K562 (cell line): ENCODE measurements at regions not wholly inside any gene's neighbourhood (a gene's known extent, or its start where the extent isn't known, plus 50 kb on each side); places are given as distances from the start of the nearest gene placed in this dataset.
A peak's percentile ranks its signal among the peaks of the same experiment; 100 is the strongest.

Experiments used
- GTF2F1 ChIP-seq: IDR thresholded peaks from 2 replicates; pipeline ENCODE4 v1.6.1; 2011; ENCODE audit warnings: low read depth, low read length, improper control_type of control experiment
- HSF4 ChIP-seq: fragments of 250-450 bp; sonication (Bioruptor Pico); IDR thresholded peaks from 2 replicates; pipeline ENCODE4 v2.1.2; 2022; ENCODE audit warnings: mild to moderate bottlenecking, moderate library complexity, borderline replicate concordance
- JUND ChIP-seq, 2 experiments: IDR thresholded peaks; 2 replicates in 1 of 2; 3 replicates in 1 of 2; pipeline ENCODE4 v1.6.1; 2011; ENCODE audit warnings: borderline replicate concordance in 2 of 2, low read depth in 2 of 2, low read length in 2 of 2, improper control_type of control experiment in 1 of 2, missing biosample characterization in 1 of 2, missing genetic modification characterization in 1 of 2, missing genetic modification reagents in 1 of 2
- MTA2 ChIP-seq: fragments of 450-650 bp; IDR thresholded peaks from 2 replicates; pipeline ENCODE4 v1.6.1; 2016; ENCODE audit warnings: low read depth
- NFIC ChIP-seq: fragments of 450-650 bp; IDR thresholded peaks from 2 replicates; pipeline ENCODE4 v1.6.1; 2017; ENCODE audit warnings: mild to moderate bottlenecking, inconsistent platforms
- RFX5 ChIP-seq: IDR thresholded peaks from 2 replicates; pipeline ENCODE4 v1.6.1; 2011; ENCODE audit warnings: low read depth, mild to moderate bottlenecking, improper control_type of control experiment, low read length
- SMAD4 ChIP-seq: fragments of 250-450 bp; sonication (Bioruptor Pico); conservative IDR thresholded peaks from 2 replicates; pipeline ENCODE4 v1.8.0; 2021; ENCODE audit warnings: inconsistent platforms, mild to moderate bottlenecking, moderate library complexity
- SREBF1 ChIP-seq: fragments of 150-350 bp; IDR thresholded peaks from 2 replicates; pipeline ENCODE4 v1.6.1; 2014; ENCODE audit warnings: antibody characterized with exemption, low read depth, low read length, borderline replicate concordance
- ZBTB2 ChIP-seq: fragments of 450-650 bp; IDR thresholded peaks from 2 replicates; pipeline ENCODE4 v1.6.1; 2016; ENCODE audit warnings: antibody characterized with exemption
- ZBTB7A ChIP-seq: IDR thresholded peaks from 2 replicates; pipeline ENCODE4 v1.6.1; 2011; ENCODE audit warnings: low read depth, mild to moderate bottlenecking, low read length, moderate library complexity, borderline replicate concordance; ENCODE audit not compliant: control insufficient read depth
- ZSCAN32 ChIP-seq: fragments of 450-650 bp; formaldehyde crosslinking; IDR thresholded peaks from 2 replicates; pipeline ENCODE4 v1.4.0; 2020; ENCODE audit warnings: mild to moderate bottlenecking, moderate library complexity
- ZZZ3 ChIP-seq: fragments of 450-650 bp; IDR thresholded peaks from 2 replicates; pipeline ENCODE4 v1.6.1; 2016; ENCODE audit warnings: antibody characterized with exemption, mild to moderate bottlenecking, moderate library complexity
- TF ChIP-seq, protein P1 (sequence below): fragments of 250-450 bp; sonication (Bioruptor Pico); IDR thresholded peaks from 2 replicates; pipeline ENCODE4 v1.8.0; 2021; ENCODE audit warnings: moderate library complexity, mild to moderate bottlenecking, inconsistent platforms
- TF ChIP-seq, protein P2 (sequence below): IDR thresholded peaks from 2 replicates; pipeline ENCODE4 v1.6.1; 2012; ENCODE audit warnings: low read depth, low read length, improper control_type of control experiment, borderline replicate concordance
- TF ChIP-seq, protein P3 (sequence below): sonication (generic); formaldehyde crosslinking; IDR thresholded peaks from 2 replicates; pipeline ENCODE4 v1.8.0; 2022; ENCODE audit warnings: mild to moderate bottlenecking, low read depth, missing genetic modification reagents
- TF ChIP-seq, protein P4 (sequence below): fragments of 450-650 bp; IDR thresholded peaks from 2 replicates; pipeline ENCODE4 v1.6.1; 2014; ENCODE audit warnings: low read depth, mild to moderate bottlenecking, moderate library complexity, borderline replicate concordance
- TF ChIP-seq, protein P5 (sequence below): fragments of 250-450 bp; sonication (Bioruptor Pico); IDR thresholded peaks from 2 replicates; pipeline ENCODE4 v1.8.0; 2022; ENCODE audit warnings: inconsistent platforms, mild to moderate bottlenecking, moderate library complexity, borderline replicate concordance

GRCh38 chr7:88689821-88690220 is 69.7 kb upstream of the ZNF804B start (continued):
- TF ChIP-seq JUND (IDR thresholded peaks at IDR 0.05; ENCODE audit: borderline replicate concordance, low read depth, low read length) (peak; percentile 60; the same call in 1 of the 2 replicates), JUND (tag; IDR thresholded peaks at IDR 0.05; ENCODE audit: borderline replicate concordance, low read depth, low read length) (no peak), SREBF1 (no peak), RFX5 (no peak), MTA2 (peak; percentile 96), ZBTB7A (no peak), NFIC (peak; percentile 82), HSF4 (CRISPR knock-in tag) (no peak), ZBTB2 (peak; percentile 74; the same call in 1 of the 2 replicates), ZZZ3 (no peak), ZSCAN32 (no peak), SMAD4 (CRISPR knock-in tag) (0 out of 2 replicates have a peak, but pooled peaks have one; percentile 24), GTF2F1 (no peak)
- TF ChIP-seq, protein P1, sequence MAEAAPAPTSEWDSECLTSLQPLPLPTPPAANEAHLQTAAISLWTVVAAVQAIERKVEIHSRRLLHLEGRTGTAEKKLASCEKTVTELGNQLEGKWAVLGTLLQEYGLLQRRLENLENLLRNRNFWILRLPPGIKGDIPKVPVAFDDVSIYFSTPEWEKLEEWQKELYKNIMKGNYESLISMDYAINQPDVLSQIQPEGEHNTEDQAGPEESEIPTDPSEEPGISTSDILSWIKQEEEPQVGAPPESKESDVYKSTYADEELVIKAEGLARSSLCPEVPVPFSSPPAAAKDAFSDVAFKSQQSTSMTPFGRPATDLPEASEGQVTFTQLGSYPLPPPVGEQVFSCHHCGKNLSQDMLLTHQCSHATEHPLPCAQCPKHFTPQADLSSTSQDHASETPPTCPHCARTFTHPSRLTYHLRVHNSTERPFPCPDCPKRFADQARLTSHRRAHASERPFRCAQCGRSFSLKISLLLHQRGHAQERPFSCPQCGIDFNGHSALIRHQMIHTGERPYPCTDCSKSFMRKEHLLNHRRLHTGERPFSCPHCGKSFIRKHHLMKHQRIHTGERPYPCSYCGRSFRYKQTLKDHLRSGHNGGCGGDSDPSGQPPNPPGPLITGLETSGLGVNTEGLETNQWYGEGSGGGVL: no peak
- TF ChIP-seq, protein P2, sequence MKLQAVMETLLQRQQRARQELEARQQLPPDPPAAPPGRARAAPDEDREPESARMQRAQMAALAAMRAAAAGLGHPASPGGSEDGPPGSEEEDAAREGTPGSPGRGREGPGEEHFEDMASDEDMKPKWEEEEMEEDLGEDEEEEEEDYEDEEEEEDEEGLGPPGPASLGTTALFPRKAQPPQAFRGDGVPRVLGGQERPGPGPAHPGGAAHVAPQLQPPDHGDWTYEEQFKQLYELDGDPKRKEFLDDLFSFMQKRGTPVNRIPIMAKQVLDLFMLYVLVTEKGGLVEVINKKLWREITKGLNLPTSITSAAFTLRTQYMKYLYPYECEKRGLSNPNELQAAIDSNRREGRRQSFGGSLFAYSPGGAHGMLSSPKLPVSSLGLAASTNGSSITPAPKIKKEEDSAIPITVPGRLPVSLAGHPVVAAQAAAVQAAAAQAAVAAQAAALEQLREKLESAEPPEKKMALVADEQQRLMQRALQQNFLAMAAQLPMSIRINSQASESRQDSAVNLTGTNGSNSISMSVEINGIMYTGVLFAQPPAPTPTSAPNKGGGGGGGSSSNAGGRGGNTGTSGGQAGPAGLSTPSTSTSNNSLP: peak; percentile 72; the same call in 1 of the 2 replicates
- TF ChIP-seq, protein P3, sequence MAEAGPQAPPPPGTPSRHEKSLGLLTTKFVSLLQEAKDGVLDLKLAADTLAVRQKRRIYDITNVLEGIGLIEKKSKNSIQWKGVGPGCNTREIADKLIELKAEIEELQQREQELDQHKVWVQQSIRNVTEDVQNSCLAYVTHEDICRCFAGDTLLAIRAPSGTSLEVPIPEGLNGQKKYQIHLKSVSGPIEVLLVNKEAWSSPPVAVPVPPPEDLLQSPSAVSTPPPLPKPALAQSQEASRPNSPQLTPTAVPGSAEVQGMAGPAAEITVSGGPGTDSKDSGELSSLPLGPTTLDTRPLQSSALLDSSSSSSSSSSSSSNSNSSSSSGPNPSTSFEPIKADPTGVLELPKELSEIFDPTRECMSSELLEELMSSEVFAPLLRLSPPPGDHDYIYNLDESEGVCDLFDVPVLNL (CRISPR knock-in tag): no peak
- TF ChIP-seq, protein P4, sequence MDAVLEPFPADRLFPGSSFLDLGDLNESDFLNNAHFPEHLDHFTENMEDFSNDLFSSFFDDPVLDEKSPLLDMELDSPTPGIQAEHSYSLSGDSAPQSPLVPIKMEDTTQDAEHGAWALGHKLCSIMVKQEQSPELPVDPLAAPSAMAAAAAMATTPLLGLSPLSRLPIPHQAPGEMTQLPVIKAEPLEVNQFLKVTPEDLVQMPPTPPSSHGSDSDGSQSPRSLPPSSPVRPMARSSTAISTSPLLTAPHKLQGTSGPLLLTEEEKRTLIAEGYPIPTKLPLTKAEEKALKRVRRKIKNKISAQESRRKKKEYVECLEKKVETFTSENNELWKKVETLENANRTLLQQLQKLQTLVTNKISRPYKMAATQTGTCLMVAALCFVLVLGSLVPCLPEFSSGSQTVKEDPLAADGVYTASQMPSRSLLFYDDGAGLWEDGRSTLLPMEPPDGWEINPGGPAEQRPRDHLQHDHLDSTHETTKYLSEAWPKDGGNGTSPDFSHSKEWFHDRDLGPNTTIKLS: no peak
- TF ChIP-seq, protein P5, sequence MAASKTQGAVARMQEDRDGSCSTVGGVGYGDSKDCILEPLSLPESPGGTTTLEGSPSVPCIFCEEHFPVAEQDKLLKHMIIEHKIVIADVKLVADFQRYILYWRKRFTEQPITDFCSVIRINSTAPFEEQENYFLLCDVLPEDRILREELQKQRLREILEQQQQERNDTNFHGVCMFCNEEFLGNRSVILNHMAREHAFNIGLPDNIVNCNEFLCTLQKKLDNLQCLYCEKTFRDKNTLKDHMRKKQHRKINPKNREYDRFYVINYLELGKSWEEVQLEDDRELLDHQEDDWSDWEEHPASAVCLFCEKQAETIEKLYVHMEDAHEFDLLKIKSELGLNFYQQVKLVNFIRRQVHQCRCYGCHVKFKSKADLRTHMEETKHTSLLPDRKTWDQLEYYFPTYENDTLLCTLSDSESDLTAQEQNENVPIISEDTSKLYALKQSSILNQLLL (CRISPR knock-in tag): no peak
